ENCODE measurements at regions not wholly inside any gene's neighbourhood (a gene's known extent, or its start where the extent isn't known, plus 50 kb on each side); places are given as distances from the start of the nearest gene placed in this dataset.

DNA sequence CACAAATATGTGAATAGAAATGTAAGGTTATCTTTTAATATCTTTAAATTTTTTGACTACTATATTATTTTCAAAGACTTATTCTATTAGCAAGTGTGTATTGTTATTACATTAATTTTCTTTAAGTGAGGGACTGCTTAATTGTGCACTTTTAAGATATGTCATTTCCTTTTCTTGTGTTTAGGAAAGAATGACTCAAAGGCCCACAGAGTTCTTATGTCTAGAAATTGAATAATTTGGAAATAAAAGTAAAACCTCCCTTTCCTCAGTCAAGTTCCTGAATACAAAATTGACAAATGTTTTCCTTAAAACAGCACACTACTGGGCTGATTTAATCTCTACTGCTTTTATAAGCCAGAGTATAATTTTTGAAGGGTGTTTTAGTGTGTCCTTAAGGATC, 169.7 kb downstream of the TMEM47 start:
- CTCF ChIA-PET = no interaction called here
- Histone ChIP-seq H2AFZ (ENCODE audit: low read depth, low read length) (peak overlapping the region; percentile 57), H3K79me2 (ENCODE audit: control insufficient read depth, insufficient read depth, low read length) (no peaks in the 10 kb centered on the region), H3K27me3 (ENCODE audit: control insufficient read depth in 2 of 2, insufficient read depth in 2 of 2, low read length in 2 of 2) (no peaks in the 10 kb centered on the region), H3K4me2 (ENCODE audit: insufficient read depth, low read length) (peak overlapping the region; percentile 84), H3K9ac (replicated peaks; ENCODE audit: extremely low read depth, insufficient read depth, low read length) (peak overlapping the region; percentile 42), H3K4me3 (replicated peaks in 1 of 3; ENCODE audit: insufficient read depth in 1 of 3, low read depth in 1 of 3, low read length in 3 of 3) (peak overlapping the region in 1 of 3 experiments; percentile 17), H3K9me1 (replicated peaks; ENCODE audit: control insufficient read depth, extremely low read depth, insufficient read depth, low read length) (no peaks in the 10 kb centered on the region), H4K20me1 (replicated peaks; ENCODE audit: control insufficient read depth, extremely low read depth, insufficient read depth, low read length) (no peaks in the 10 kb centered on the region), H3K36me3 (ENCODE audit: control insufficient read depth in 2 of 2, extremely low read depth in 1 of 2, insufficient read depth in 2 of 2, low read length in 2 of 2) (no peaks in the 10 kb centered on the region), H3K4me1 (ENCODE audit: control insufficient read depth, extremely low read depth, insufficient read depth, low read length) (peaks cover 15% of the 10 kb centered on the region), H3K9me3 (replicated peaks; ENCODE audit: control insufficient read depth, insufficient read depth, low read length) (no peaks in the 10 kb centered on the region), H3K27ac (ENCODE audit: insufficient read depth, low read depth, low read length) (peak overlapping the region; percentile 72)
- peak; percentile 71 for FAIRE-seq
- dilution Hi-C loops (cut with MboI; ENCODE audit: extremely low pct_ligation_motif_present, low sequenced_read_pairs) (no loop called here), intact Hi-C loops (cut with micrococcal nuclease) (loop anchor here (1.0 kb wide), 2 partner anchors 75 to 98 kb away; no protein-coding TSS in a partner anchor)
- BruUV-seq (replicated peaks) = no TSS peak
- peak; percentile 74 for DNase-seq (ENCODE audit: low read depth, low spot score)
- TF ChIP-seq GATA2 (IDR thresholded peaks at IDR 0.05; ENCODE audit: insufficient read depth, insufficient read length, low read depth, low read length) (no peak), EZH2 (IDR thresholded peaks at IDR 0.05; ENCODE audit: borderline replicate concordance, low read depth, low read length, severe bottlenecking) (no peak), MYC (IDR thresholded peaks at IDR 0.05; ENCODE audit: low read depth, low read length) (no peak), POLR2AphosphoS5 (IDR thresholded peaks at IDR 0.05; ENCODE audit: insufficient read depth, low read depth, low read length) (no peak), JUN (IDR thresholded peaks at IDR 0.05; ENCODE audit: borderline replicate concordance, insufficient read depth, insufficient read length, low read depth) (peak; percentile 40), POLR2A (IDR thresholded peaks at IDR 0.05; ENCODE audit: low read depth, low read length) (no peak), FOS (IDR thresholded peaks at IDR 0.05; ENCODE audit: borderline replicate concordance, insufficient read depth, low read length) (peak; percentile 65)
- TF ChIP-seq, protein P1, sequence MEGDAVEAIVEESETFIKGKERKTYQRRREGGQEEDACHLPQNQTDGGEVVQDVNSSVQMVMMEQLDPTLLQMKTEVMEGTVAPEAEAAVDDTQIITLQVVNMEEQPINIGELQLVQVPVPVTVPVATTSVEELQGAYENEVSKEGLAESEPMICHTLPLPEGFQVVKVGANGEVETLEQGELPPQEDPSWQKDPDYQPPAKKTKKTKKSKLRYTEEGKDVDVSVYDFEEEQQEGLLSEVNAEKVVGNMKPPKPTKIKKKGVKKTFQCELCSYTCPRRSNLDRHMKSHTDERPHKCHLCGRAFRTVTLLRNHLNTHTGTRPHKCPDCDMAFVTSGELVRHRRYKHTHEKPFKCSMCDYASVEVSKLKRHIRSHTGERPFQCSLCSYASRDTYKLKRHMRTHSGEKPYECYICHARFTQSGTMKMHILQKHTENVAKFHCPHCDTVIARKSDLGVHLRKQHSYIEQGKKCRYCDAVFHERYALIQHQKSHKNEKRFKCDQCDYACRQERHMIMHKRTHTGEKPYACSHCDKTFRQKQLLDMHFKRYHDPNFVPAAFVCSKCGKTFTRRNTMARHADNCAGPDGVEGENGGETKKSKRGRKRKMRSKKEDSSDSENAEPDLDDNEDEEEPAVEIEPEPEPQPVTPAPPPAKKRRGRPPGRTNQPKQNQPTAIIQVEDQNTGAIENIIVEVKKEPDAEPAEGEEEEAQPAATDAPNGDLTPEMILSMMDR (IDR thresholded peaks at IDR 0.05; ENCODE audit: extremely low read depth in 1 of 2, insufficient read depth in 1 of 2, low read depth in 1 of 2, low read length in 2 of 2) = no peak
- TF ChIP-seq, protein P2, sequence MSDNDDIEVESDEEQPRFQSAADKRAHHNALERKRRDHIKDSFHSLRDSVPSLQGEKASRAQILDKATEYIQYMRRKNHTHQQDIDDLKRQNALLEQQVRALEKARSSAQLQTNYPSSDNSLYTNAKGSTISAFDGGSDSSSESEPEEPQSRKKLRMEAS (IDR thresholded peaks at IDR 0.05; ENCODE audit: insufficient read depth, insufficient read length) = no peak
- POLR2A ChIA-PET = no interaction called here

Data from endothelial cell of umbilical vein (primary cell).